ENCODE measurements at regions not wholly inside any gene's neighbourhood (a gene's known extent, or its start where the extent isn't known, plus 50 kb on each side); places are given as distances from the start of the nearest gene placed in this dataset.

- no peak overlapping the region for H3K27ac ChIP-seq (ENCODE audit: low read depth, low read length, poor library complexity, severe bottlenecking)
- no peaks in the 10 kb centered on the region for H3K36me3 ChIP-seq (ENCODE audit: insufficient read depth, low read length, poor library complexity, severe bottlenecking)
- H3K27me3 ChIP-seq (replicated peaks; ENCODE audit: insufficient read depth, low read depth, low read length, poor library complexity), result no peaks in the 10 kb centered on the region
- intact Hi-C loops (cut with micrococcal nuclease; ENCODE audit: unreplicated experiment), result no loop called here
- BruUV-seq (replicated peaks), result no TSS peak
- no peak for TF ChIP-seq EZH2 (IDR thresholded peaks at IDR 0.05; ENCODE audit: borderline replicate concordance, low read depth, low read length, poor library complexity, severe bottlenecking)
- TF ChIP-seq, protein P1, sequence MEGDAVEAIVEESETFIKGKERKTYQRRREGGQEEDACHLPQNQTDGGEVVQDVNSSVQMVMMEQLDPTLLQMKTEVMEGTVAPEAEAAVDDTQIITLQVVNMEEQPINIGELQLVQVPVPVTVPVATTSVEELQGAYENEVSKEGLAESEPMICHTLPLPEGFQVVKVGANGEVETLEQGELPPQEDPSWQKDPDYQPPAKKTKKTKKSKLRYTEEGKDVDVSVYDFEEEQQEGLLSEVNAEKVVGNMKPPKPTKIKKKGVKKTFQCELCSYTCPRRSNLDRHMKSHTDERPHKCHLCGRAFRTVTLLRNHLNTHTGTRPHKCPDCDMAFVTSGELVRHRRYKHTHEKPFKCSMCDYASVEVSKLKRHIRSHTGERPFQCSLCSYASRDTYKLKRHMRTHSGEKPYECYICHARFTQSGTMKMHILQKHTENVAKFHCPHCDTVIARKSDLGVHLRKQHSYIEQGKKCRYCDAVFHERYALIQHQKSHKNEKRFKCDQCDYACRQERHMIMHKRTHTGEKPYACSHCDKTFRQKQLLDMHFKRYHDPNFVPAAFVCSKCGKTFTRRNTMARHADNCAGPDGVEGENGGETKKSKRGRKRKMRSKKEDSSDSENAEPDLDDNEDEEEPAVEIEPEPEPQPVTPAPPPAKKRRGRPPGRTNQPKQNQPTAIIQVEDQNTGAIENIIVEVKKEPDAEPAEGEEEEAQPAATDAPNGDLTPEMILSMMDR (conservative IDR thresholded peaks at IDR 0.05; ENCODE audit: low read depth, low read length), result no peak
- ChIA-PET POLR2A (ENCODE audit: low non-redundant PET) (no interaction called here), CTCF (no interaction called here)
- H3K9me3 ChIP-seq (ENCODE audit: low read depth, low read length, poor library complexity, severe bottlenecking), result no peaks in the 10 kb centered on the region
- no peak for DNase-seq (ENCODE audit: low spot score)
- no peak overlapping the region for H3K4me3 ChIP-seq (ENCODE audit: low read depth, low read length, poor library complexity, severe bottlenecking)
- no peaks in the 10 kb centered on the region for H3K4me1 ChIP-seq (ENCODE audit: insufficient read depth, low read length, poor library complexity, severe bottlenecking)
These were observed 348.7 kb upstream of the GRIN3A start for GRCh38 chr9:102087141-102087540.

- no TSS peak for BruUV-seq (replicated peaks)
- ChIA-PET CTCF (no interaction called here), POLR2A (ENCODE audit: low non-redundant PET) (no interaction called here)
- Histone ChIP-seq H3K27me3 (replicated peaks; ENCODE audit: insufficient read depth, low read depth, low read length, poor library complexity) (no peaks in the 10 kb centered on the region), H3K36me3 (ENCODE audit: insufficient read depth, low read length, poor library complexity, severe bottlenecking) (no peaks in the 10 kb centered on the region), H3K9me3 (ENCODE audit: low read depth, low read length, poor library complexity, severe bottlenecking) (no peaks in the 10 kb centered on the region), H3K4me3 (ENCODE audit: low read depth, low read length, poor library complexity, severe bottlenecking) (no peak overlapping the region), H3K4me1 (ENCODE audit: insufficient read depth, low read length, poor library complexity, severe bottlenecking) (no peaks in the 10 kb centered on the region), H3K27ac (ENCODE audit: low read depth, low read length, poor library complexity, severe bottlenecking) (no peak overlapping the region)
- DNase-seq (ENCODE audit: low spot score), result no peak
- TF ChIP-seq EZH2 (IDR thresholded peaks at IDR 0.05; ENCODE audit: borderline replicate concordance, low read depth, low read length, poor library complexity, severe bottlenecking), result no peak
- TF ChIP-seq, protein P1 (conservative IDR thresholded peaks at IDR 0.05; ENCODE audit: low read depth, low read length), result no peak
- intact Hi-C loops (cut with micrococcal nuclease; ENCODE audit: unreplicated experiment), result no loop called here
These were observed 347.1 kb upstream of the GRIN3A start for GRCh38 chr9:102085548-102085947.

- POLR2A ChIA-PET (ENCODE audit: low non-redundant PET), result no interaction called here
- intact Hi-C loops (cut with micrococcal nuclease; ENCODE audit: unreplicated experiment), result loop anchor here (10.0 kb wide), 1 partner anchor 63 kb away; no protein-coding TSS in a partner anchor
These were observed 333.8 kb upstream of the GRIN3A start for GRCh38 chr9:102072059-102072764.

More at GRCh38 chr9:102072059-102072764, 333.8 kb upstream of the GRIN3A start:
- TF ChIP-seq, protein P1 (conservative IDR thresholded peaks at IDR 0.05; ENCODE audit: low read depth, low read length), result no peak
- no peak for TF ChIP-seq EZH2 (IDR thresholded peaks at IDR 0.05; ENCODE audit: borderline replicate concordance, low read depth, low read length, poor library complexity, severe bottlenecking)
- no peaks in the 10 kb centered on the region for H3K4me1 ChIP-seq (ENCODE audit: insufficient read depth, low read length, poor library complexity, severe bottlenecking)
- no peak overlapping the region for H3K4me3 ChIP-seq (ENCODE audit: low read depth, low read length, poor library complexity, severe bottlenecking)
- peaks cover 25% of the 10 kb centered on the region for H3K9me3 ChIP-seq (ENCODE audit: low read depth, low read length, poor library complexity, severe bottlenecking)
- no peaks in the 10 kb centered on the region for H3K27me3 ChIP-seq (replicated peaks; ENCODE audit: insufficient read depth, low read depth, low read length, poor library complexity)
- no peak for DNase-seq (ENCODE audit: low spot score)
- CTCF ChIA-PET, result no interaction called here
- no peak overlapping the region for H3K27ac ChIP-seq (ENCODE audit: low read depth, low read length, poor library complexity, severe bottlenecking)
- BruUV-seq (replicated peaks), result no TSS peak
- no peaks in the 10 kb centered on the region for H3K36me3 ChIP-seq (ENCODE audit: insufficient read depth, low read length, poor library complexity, severe bottlenecking)
